ENCODE measurements at regions not wholly inside any gene's neighbourhood (a gene's known extent, or its start where the extent isn't known, plus 50 kb on each side); places are given as distances from the start of the nearest gene placed in this dataset.

DNA sequence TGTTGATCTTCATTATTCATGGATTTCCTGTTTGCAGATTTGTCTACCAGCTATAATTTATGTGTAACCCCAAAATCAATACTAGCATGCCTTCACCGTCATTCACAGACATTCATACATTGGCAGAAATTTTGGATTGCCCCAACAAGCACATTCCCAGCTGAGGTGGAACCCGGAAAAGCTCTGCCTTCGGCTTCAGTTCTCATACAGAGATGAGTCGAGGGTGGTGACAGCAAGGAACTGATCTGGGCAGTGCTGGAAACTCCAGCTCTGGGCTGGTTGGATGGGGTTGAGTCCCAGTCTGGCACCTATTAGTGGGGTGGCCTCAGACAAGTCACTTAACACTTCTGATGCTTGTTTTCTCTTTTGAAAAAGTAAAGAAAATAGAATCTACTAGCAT, 267.5 kb downstream of the SNX13 start:
- peaks cover 9% of the 10 kb centered on the region for H3K27me3 Mint-ChIP-seq (ENCODE audit: low read depth)
- no peak overlapping the region for H3K4me3 Mint-ChIP-seq (ENCODE audit: low read depth)
- peaks cover 4% of the 10 kb centered on the region for H3K4me1 Mint-ChIP-seq (ENCODE audit: low read depth)
- DNase-seq (ENCODE audit: low spot score), result no peak
- no peaks in the 10 kb centered on the region for H3K36me3 Mint-ChIP-seq (ENCODE audit: low read depth)
- intact Hi-C loops (cut with micrococcal nuclease), result no loop called here
- no peak overlapping the region for H3K27ac Mint-ChIP-seq
- H3K9me3 Mint-ChIP-seq, result no peaks in the 10 kb centered on the region

DNA sequence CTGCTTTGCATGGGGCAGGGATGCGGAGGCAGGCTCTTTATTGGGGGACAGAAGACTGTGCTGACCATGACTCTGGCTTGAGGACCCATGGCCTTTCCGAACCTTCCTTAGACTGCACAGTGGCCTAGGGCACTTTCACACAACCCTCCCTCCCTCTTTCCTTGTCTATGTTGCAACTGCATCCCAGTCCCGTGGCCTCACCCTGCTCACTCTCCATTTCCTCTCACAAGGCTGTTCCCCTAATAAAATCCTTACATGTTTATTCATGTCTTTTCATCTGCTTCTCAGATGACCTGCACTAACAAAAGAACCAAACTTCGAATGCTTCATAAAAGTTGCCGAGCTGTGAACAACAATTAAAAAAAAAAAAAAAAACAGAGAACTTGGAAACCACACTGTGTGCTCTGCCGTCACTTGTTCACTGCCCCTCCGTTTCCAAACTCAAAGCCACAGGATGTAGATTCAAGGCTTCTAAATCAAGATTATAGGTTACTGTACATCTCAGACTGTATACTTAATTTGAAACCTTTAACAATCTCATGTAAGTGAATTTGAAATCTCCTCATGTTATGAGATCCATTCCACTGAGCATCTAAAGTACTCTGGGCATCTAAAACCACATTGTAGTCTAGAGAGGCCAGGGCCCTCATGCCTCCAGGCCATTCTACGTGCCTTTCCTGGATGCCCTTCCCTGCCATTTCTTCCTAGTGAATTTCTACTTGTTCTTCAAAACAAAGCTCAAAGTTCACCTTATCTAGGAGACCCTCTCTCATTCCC, 265.9 kb downstream of the SNX13 start:
- no peak for DNase-seq (ENCODE audit: low spot score)
- no peak overlapping the region for H3K4me3 Mint-ChIP-seq (ENCODE audit: low read depth)
- intact Hi-C loops (cut with micrococcal nuclease), result no loop called here
- H3K27me3 Mint-ChIP-seq (ENCODE audit: low read depth), result peaks cover 5% of the 10 kb centered on the region
- no peaks in the 10 kb centered on the region for H3K36me3 Mint-ChIP-seq (ENCODE audit: low read depth)
- H3K27ac Mint-ChIP-seq, result no peak overlapping the region
- H3K4me1 Mint-ChIP-seq (ENCODE audit: low read depth), result peaks cover 4% of the 10 kb centered on the region
- no peaks in the 10 kb centered on the region for H3K9me3 Mint-ChIP-seq

DNA sequence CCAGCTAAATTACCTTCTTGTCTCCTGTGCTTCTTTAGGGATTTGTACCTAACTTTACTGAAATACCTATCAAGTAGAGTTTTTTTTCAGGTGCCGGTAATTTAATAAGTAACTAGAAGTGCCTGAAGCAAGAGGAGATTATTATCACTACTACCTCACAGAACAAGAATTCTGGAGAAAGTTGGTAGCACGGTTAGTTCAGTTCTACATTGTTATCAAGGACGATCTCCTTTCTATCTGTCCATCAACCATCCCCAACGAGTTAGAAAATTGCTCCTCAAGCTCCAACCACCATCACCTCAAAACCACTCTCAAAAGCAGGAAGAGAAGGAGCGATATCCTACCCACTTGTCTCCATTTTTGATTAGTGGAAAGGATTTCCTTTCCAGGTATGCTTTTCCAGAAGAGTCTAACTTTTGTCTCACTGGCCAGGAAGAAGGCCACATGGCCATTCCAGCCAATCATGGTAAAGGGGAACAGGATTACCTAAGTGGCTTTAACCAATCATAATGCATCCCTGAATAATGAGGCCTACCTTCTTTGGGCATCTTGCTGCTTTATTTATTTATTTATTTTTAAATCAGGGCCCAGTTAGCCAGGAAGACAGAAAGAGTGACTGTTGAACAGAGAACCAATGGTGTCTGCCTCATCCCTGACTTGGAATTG, 265.2 kb downstream of the SNX13 start:
- no peak for DNase-seq (ENCODE audit: low spot score)
- intact Hi-C loops (cut with micrococcal nuclease), result no loop called here
- no peak overlapping the region for H3K4me3 Mint-ChIP-seq (ENCODE audit: low read depth)
- H3K27ac Mint-ChIP-seq, result no peak overlapping the region
- peaks cover 2% of the 10 kb centered on the region for H3K27me3 Mint-ChIP-seq (ENCODE audit: low read depth)
- no peaks in the 10 kb centered on the region for H3K9me3 Mint-ChIP-seq
- H3K4me1 Mint-ChIP-seq (ENCODE audit: low read depth), result peaks cover 4% of the 10 kb centered on the region
- no peaks in the 10 kb centered on the region for H3K36me3 Mint-ChIP-seq (ENCODE audit: low read depth)

DNA sequence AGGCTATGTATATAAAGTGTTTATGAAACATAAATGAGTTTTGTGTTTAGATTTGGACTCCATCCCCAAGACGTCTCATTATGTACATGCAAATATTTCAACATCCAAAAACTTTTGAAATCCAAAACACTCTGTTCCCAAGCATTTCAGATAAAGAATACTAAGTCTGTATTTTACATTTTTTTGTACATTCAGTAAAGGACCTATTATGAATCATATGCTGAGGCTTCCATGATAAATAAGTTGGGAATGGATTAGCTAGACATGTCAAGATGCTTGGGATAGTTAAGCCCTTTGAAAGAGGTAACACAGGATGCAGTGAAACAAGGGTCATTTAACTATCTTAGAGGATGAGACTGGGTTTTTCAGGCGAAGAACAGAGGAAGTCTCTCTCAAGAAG, 262.9 kb downstream of the SNX13 start:
- Mint-ChIP-seq H3K27ac (no peak overlapping the region), H3K27me3 (ENCODE audit: low read depth) (peaks cover 5% of the 10 kb centered on the region), H3K4me1 (ENCODE audit: low read depth) (peaks cover 4% of the 10 kb centered on the region), H3K9me3 (no peaks in the 10 kb centered on the region), H3K36me3 (ENCODE audit: low read depth) (no peaks in the 10 kb centered on the region), H3K4me3 (ENCODE audit: low read depth) (no peak overlapping the region)
- intact Hi-C loops (cut with micrococcal nuclease), result no loop called here
- DNase-seq (ENCODE audit: low spot score), result no peak

DNA sequence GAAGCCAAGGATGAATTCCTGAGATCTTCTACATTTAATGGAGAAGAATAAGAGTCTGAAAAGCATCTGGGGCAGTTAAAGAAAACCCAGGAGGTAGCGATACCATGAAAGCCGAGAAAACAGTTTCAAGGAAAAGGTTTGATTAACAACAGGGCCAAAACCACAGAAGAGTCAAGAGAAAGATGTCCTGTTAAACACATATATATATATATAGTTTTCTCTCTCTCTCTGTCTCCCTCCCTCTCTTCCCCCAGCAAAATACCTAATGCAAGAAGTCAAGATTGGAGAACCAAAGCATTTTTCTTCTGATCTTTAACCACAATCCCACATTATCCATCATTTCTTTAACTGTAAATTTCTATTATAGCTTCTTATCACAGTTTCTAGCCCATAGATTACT, 261.4 kb downstream of the SNX13 start:
- Mint-ChIP-seq H3K27ac (no peak overlapping the region), H3K9me3 (no peaks in the 10 kb centered on the region), H3K27me3 (ENCODE audit: low read depth) (peaks cover 5% of the 10 kb centered on the region), H3K4me1 (ENCODE audit: low read depth) (peaks cover 4% of the 10 kb centered on the region), H3K4me3 (ENCODE audit: low read depth) (no peak overlapping the region), H3K36me3 (ENCODE audit: low read depth) (no peaks in the 10 kb centered on the region)
- intact Hi-C loops (cut with micrococcal nuclease), result no loop called here
- no peak for DNase-seq (ENCODE audit: low spot score)

DNA sequence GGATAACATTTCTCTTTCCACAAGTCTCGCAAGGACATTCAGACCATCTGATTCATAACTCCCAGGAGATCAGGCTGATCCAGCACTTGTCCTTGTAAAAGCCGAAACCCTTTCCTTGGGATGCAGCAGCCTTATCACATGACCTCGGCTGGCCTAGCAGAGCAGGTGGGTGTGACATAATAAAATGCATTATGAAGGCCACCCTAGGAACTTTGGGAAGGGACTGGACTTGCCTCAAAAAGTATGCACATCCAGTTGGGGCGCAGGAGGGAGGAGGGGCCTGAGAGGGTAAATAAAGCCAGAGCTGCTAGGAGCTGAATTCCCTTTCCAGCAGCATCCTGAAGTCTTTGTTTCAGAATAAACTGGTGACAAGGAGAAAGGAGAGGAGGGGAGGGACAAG, 260.8 kb downstream of the SNX13 start:
- H3K27ac Mint-ChIP-seq, result no peak overlapping the region

DNA sequence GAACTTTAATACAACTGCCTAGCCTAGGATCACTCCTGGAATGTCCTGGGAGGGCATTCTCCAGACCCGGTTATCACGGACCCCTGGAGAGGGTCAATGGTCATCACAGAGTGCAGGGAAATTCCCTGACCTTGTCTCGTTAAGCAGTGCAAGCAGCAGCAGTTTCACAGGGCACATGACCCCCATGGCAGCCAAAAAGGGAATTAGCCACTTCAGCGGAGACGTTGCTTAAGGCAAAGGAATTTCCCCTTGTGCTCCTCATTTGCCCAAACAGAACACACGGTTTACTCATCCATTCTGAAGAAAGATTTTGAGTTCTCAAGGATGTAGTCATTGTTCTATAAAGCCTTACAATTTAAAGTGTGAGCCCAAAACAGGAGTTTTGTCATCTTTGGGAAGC, 260.3 kb downstream of the SNX13 start:
- Mint-ChIP-seq H3K27me3 (ENCODE audit: low read depth) (peaks cover 5% of the 10 kb centered on the region), H3K27ac (no peak overlapping the region), H3K9me3 (no peaks in the 10 kb centered on the region), H3K4me1 (ENCODE audit: low read depth) (no peaks in the 10 kb centered on the region), H3K36me3 (ENCODE audit: low read depth) (no peaks in the 10 kb centered on the region), H3K4me3 (ENCODE audit: low read depth) (no peak overlapping the region)
- intact Hi-C loops (cut with micrococcal nuclease), result no loop called here
- DNase-seq (ENCODE audit: low spot score), result no peak

More for the DNA sequence above, 260.8 kb downstream of the SNX13 start:
- no peak for DNase-seq (ENCODE audit: low spot score)
- H3K4me3 Mint-ChIP-seq (ENCODE audit: low read depth), result no peak overlapping the region
- intact Hi-C loops (cut with micrococcal nuclease), result no loop called here
- H3K4me1 Mint-ChIP-seq (ENCODE audit: low read depth), result peaks cover 3% of the 10 kb centered on the region
- H3K9me3 Mint-ChIP-seq, result no peaks in the 10 kb centered on the region
- peaks cover 5% of the 10 kb centered on the region for H3K27me3 Mint-ChIP-seq (ENCODE audit: low read depth)
- no peaks in the 10 kb centered on the region for H3K36me3 Mint-ChIP-seq (ENCODE audit: low read depth)

DNA sequence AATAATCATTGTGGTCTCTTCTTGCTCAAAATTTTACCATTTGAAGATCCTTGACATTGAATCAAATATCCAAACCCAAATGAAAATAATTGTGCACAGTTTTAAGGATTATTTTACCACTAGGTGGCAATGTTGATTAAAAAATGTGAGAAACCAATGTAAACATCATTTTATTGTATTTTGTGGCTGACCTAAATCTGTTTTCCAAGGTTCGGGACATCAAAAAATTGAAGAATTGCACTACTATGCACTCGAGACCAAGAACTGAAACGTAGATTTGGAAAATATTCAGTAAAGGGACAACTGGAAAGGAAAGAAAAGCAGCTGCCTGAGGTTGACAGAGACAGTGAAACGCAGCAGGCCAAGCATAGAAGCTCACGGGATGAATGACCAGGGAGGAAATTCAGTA, 259.3 kb downstream of the SNX13 start:
- no peak overlapping the region for H3K4me3 Mint-ChIP-seq (ENCODE audit: low read depth)
- no peak overlapping the region for H3K27ac Mint-ChIP-seq
- intact Hi-C loops (cut with micrococcal nuclease), result loop anchor here (1.0 kb wide), 2 partner anchors 640 to 664 kb away; no protein-coding TSS in a partner anchor
- no peaks in the 10 kb centered on the region for H3K36me3 Mint-ChIP-seq (ENCODE audit: low read depth)
- peaks cover 5% of the 10 kb centered on the region for H3K27me3 Mint-ChIP-seq (ENCODE audit: low read depth)
- H3K9me3 Mint-ChIP-seq, result no peaks in the 10 kb centered on the region
- no peak for DNase-seq (ENCODE audit: low spot score)
- no peaks in the 10 kb centered on the region for H3K4me1 Mint-ChIP-seq (ENCODE audit: low read depth)

DNA sequence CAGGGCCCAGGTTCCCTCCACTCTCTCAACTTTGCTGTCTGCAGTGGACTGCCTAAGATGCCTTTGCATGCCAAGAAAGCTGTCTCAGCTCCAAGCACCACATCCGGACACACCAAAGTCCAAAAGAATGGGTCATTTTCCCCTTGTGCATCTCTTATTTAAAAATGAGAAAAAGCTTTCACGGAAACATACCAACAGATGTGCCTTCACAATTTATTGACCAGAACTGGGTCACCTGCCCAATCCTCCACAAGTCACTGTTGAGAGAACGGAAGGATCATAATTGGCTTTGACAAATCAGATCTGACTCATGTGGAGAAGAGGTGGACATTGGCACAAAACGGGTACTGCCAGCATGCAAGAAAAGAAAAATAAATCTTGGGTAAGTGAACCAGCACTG, 258.3 kb downstream of the SNX13 start:
- Mint-ChIP-seq H3K4me3 (ENCODE audit: low read depth) (no peak overlapping the region), H3K36me3 (ENCODE audit: low read depth) (no peaks in the 10 kb centered on the region), H3K4me1 (ENCODE audit: low read depth) (no peaks in the 10 kb centered on the region), H3K27me3 (ENCODE audit: low read depth) (peaks cover 3% of the 10 kb centered on the region), H3K27ac (no peak overlapping the region), H3K9me3 (no peaks in the 10 kb centered on the region)
- intact Hi-C loops (cut with micrococcal nuclease), result loop anchor here (1.0 kb wide), 2 partner anchors 639 to 663 kb away; no protein-coding TSS in a partner anchor
- no peak for DNase-seq (ENCODE audit: low spot score)

DNA sequence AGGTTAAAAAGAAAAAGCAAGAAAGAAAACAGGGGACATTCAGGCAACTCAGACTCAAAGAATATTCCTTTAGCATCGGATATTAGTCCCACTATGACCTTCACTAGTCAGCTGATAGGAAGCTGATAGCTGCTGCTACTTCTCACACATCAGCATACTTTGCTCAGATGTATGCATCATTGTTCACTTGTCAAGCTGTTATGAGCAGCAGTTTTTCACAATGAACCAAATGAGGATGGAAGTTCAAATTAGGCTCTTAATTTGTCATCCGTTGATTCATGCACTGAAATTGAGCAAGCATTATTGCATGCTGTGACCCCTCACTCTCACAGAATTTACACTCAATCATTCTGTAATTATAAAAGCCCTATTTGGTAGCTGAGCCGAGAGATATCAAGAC, 257.7 kb downstream of the SNX13 start:
- H3K27me3 Mint-ChIP-seq (ENCODE audit: low read depth), result peaks cover 3% of the 10 kb centered on the region
- no peaks in the 10 kb centered on the region for H3K36me3 Mint-ChIP-seq (ENCODE audit: low read depth)
- H3K9me3 Mint-ChIP-seq, result no peaks in the 10 kb centered on the region
- H3K4me1 Mint-ChIP-seq (ENCODE audit: low read depth), result no peaks in the 10 kb centered on the region
- no peak for DNase-seq (ENCODE audit: low spot score)
- no peak overlapping the region for H3K4me3 Mint-ChIP-seq (ENCODE audit: low read depth)
- H3K27ac Mint-ChIP-seq, result no peak overlapping the region
- intact Hi-C loops (cut with micrococcal nuclease), result no loop called here

DNA sequence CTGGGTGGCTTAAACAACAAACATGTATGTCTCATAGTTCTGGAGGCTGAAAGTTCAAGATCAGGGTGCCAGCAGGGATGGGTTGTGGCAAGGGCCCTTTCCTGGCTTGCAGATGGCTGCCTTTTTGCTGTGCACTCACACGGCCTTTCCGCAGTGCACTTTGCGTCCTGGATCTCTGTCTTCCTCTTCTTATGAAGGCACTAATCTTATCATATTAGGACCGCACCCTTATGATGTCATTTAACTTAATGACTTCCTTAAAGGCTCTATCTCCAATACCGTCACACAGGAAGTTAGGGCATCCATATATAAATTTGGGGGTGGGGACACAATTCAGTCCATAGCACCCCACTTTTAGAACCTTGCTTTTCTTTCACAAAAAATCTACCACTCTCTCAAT, 255.2 kb downstream of the SNX13 start:
- Mint-ChIP-seq H3K36me3 (ENCODE audit: low read depth) (no peaks in the 10 kb centered on the region), H3K4me1 (ENCODE audit: low read depth) (no peaks in the 10 kb centered on the region), H3K4me3 (ENCODE audit: low read depth) (no peak overlapping the region), H3K9me3 (no peaks in the 10 kb centered on the region), H3K27ac (no peak overlapping the region), H3K27me3 (ENCODE audit: low read depth) (peaks cover 3% of the 10 kb centered on the region)
- no peak for DNase-seq (ENCODE audit: low spot score)
- intact Hi-C loops (cut with micrococcal nuclease), result no loop called here

DNA sequence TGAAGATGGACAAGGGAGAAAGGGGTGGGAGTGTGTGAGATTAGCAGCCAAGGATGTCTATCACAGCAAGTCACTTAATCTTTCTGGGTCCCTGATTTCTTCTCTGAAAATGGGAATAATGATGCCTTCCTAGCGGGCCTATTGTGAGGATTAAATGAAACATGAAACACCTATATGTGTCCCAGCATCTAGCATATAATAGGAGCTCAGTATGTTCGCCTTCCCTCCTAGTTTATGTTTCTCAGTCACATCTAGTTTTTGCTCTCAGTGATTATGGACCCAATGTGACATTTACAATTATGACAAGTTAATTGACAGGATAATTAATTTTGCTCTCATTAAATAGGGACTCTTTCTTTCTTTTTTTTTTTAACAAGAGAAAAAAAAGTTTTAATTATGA, 252.9 kb downstream of the SNX13 start:
- Mint-ChIP-seq H3K4me3 (ENCODE audit: low read depth) (no peak overlapping the region), H3K9me3 (no peaks in the 10 kb centered on the region), H3K27me3 (ENCODE audit: low read depth) (no peaks in the 10 kb centered on the region), H3K27ac (no peak overlapping the region), H3K36me3 (ENCODE audit: low read depth) (no peaks in the 10 kb centered on the region), H3K4me1 (ENCODE audit: low read depth) (no peaks in the 10 kb centered on the region)
- intact Hi-C loops (cut with micrococcal nuclease), result no loop called here
- DNase-seq (ENCODE audit: low spot score), result no peak

DNA sequence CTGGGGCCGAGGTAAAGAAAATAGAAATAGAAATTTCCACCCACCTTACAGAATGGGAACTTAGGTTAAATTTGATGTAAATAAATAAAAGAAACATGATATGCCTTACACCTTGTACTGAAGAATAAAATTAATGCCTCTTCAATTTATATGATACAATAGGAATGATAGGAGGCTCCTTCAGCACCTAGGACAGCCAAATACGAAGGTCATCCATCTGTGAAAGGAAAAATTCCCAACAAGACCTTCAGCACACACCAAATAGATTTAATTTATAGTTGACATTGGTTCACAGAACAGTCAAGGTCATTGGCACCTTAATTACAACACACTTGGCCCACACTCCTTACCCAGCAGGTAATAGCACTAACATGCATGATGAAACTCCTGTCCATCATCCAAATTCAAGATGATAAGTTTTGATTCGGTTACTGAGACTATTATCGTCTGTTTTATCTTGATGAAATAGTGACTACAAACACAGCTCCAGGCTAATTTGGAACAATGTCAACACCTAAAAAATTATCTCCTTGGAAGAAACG, 250.9 kb downstream of the SNX13 start:
- Mint-ChIP-seq H3K4me3 (ENCODE audit: low read depth) (no peak overlapping the region), H3K4me1 (ENCODE audit: low read depth) (no peaks in the 10 kb centered on the region), H3K36me3 (ENCODE audit: low read depth) (no peaks in the 10 kb centered on the region), H3K9me3 (no peaks in the 10 kb centered on the region), H3K27me3 (ENCODE audit: low read depth) (no peaks in the 10 kb centered on the region), H3K27ac (no peak overlapping the region)
- intact Hi-C loops (cut with micrococcal nuclease), result no loop called here
- no peak for DNase-seq (ENCODE audit: low spot score)
